Hepatocyte (in vitro differentiated cells): ENCODE measurements at regions not wholly inside any gene's neighbourhood (a gene's known extent, or its start where the extent isn't known, plus 50 kb on each side); places are given as distances from the start of the nearest gene placed in this dataset.

Experiments
- DNase-seq: peaks from one replicate; pipeline ENCODE4 v3.0.0-alpha.2; 2016; ENCODE audit warnings: low spot score
- H2AFZ ChIP-seq: fragments of 200-600 bp; sonication (generic); 2 replicates; pipeline ENCODE4 v1.6.0; 2016; ENCODE audit warnings: antibody characterized with exemption, mild to moderate bottlenecking
- H3K27ac ChIP-seq: fragments of 200-600 bp; sonication (generic); 2 replicates; pipeline ENCODE4 v1.5.1; 2016; ENCODE audit warnings: mild to moderate bottlenecking
- H3K27me3 ChIP-seq: fragments of 200-600 bp; sonication (generic); 2 replicates; pipeline ENCODE4 v1.6.1; 2016
- H3K36me3 ChIP-seq: fragments of 200-600 bp; sonication (generic); replicated peaks from 2 replicates; pipeline ENCODE4 v1.5.1; 2016; ENCODE audit warnings: low read depth; ENCODE audit not compliant: insufficient read depth
- H3K4me1 ChIP-seq: fragments of 200-600 bp; sonication (generic); 2 replicates; pipeline ENCODE4 v1.5.1; 2016; ENCODE audit warnings: mild to moderate bottlenecking, moderate library complexity; ENCODE audit not compliant: insufficient read depth
- H3K4me2 ChIP-seq: fragments of 200-600 bp; sonication (generic); 2 replicates; pipeline ENCODE4 v1.6.0; 2016
- H3K4me3 ChIP-seq: fragments of 200-600 bp; sonication (generic); 2 replicates; pipeline ENCODE4 v1.5.1; 2016; ENCODE audit warnings: mild to moderate bottlenecking
- H3K79me2 ChIP-seq: fragments of 200-600 bp; sonication (generic); 2 replicates; pipeline ENCODE4 v1.6.0; 2017; ENCODE audit warnings: mild to moderate bottlenecking
- H3K9me2 ChIP-seq: fragments of 200-600 bp; sonication (generic); replicated peaks from 2 replicates; pipeline ENCODE4 v1.6.0; 2017; ENCODE audit warnings: mild to moderate bottlenecking; ENCODE audit not compliant: insufficient read depth
- H3K9me3 ChIP-seq: fragments of 200-600 bp; sonication (generic); 2 replicates; pipeline ENCODE4 v1.5.1; 2016; ENCODE audit warnings: low read depth, mild to moderate bottlenecking
- H4K20me1 ChIP-seq: fragments of 200-600 bp; sonication (generic); 2 replicates; pipeline ENCODE4 v1.6.0; 2016; ENCODE audit warnings: mild to moderate bottlenecking; ENCODE audit not compliant: insufficient read depth, poor library complexity, severe bottlenecking
- EZH2 ChIP-seq: fragments of 200-600 bp; sonication (generic); IDR thresholded peaks from 2 replicates; pipeline ENCODE4 v1.6.1; 2016; ENCODE audit warnings: antibody characterized with exemption, mild to moderate bottlenecking, borderline replicate concordance
- EZH2phosphoT487 ChIP-seq: fragments of 200-600 bp; sonication (generic); IDR thresholded peaks from one replicate; pipeline ENCODE4 v1.6.1; 2018; ENCODE audit warnings: antibody characterized with exemption, mild to moderate bottlenecking, low read depth, moderate library complexity; ENCODE audit not compliant: unreplicated experiment, severe bottlenecking
- WGBS: methylation state at CpG from one replicate; pipeline ENCODE4 v1.1.6; 2016; ENCODE audit warnings: low lambda C conversion rate; ENCODE audit errors: missing lambda C conversion rate; 5-methylcytosine and 5-hydroxymethylcytosine counted together
- TF ChIP-seq, protein P1 (sequence below): fragments of 200-600 bp; sonication (generic); IDR thresholded peaks from 2 replicates; pipeline ENCODE4 v1.5.1; 2016; ENCODE audit warnings: antibody characterized with exemption, mild to moderate bottlenecking; ENCODE audit not compliant: poor library complexity

DNA sequence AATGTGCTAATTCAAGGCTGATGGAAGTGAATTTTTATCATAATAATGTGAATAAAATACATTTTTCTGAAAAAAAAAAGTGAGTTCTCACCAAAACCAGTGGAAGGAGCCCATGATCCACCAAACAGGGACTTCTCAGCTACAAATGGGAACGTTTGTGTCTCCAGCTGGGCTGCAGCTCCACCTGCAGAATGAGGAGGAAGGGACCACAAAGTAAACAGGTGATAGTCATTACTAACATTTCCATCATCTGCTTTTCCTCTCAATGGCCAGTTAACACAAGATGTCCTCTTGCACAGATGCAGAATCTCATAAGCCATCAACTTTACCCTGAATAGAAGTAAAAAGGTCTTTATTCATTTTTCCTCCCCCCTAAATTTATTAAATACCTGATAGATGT is 246.2 kb downstream of the MRPL39 start:
- Histone ChIP-seq H3K4me3 (no peak overlapping the region), H4K20me1 (no peaks in the 10 kb centered on the region), H3K4me1 (no peaks in the 10 kb centered on the region), H3K36me3 (no peaks in the 10 kb centered on the region), H3K4me2 (no peak overlapping the region), H2AFZ (no peak overlapping the region), H3K9me3 (no peaks in the 10 kb centered on the region), H3K27ac (no peak overlapping the region), H3K27me3 (no peaks in the 10 kb centered on the region), H3K9me2 (no peaks in the 10 kb centered on the region), H3K79me2 (no peaks in the 10 kb centered on the region)
- WGBS, result 30% methylated on average over 1 of the region's 1 CpG
- DNase-seq, result no peak
- TF ChIP-seq, protein P1, sequence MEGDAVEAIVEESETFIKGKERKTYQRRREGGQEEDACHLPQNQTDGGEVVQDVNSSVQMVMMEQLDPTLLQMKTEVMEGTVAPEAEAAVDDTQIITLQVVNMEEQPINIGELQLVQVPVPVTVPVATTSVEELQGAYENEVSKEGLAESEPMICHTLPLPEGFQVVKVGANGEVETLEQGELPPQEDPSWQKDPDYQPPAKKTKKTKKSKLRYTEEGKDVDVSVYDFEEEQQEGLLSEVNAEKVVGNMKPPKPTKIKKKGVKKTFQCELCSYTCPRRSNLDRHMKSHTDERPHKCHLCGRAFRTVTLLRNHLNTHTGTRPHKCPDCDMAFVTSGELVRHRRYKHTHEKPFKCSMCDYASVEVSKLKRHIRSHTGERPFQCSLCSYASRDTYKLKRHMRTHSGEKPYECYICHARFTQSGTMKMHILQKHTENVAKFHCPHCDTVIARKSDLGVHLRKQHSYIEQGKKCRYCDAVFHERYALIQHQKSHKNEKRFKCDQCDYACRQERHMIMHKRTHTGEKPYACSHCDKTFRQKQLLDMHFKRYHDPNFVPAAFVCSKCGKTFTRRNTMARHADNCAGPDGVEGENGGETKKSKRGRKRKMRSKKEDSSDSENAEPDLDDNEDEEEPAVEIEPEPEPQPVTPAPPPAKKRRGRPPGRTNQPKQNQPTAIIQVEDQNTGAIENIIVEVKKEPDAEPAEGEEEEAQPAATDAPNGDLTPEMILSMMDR, result no peak
- no peak for TF ChIP-seq EZH2phosphoT487
- TF ChIP-seq EZH2, result no peak

DNA sequence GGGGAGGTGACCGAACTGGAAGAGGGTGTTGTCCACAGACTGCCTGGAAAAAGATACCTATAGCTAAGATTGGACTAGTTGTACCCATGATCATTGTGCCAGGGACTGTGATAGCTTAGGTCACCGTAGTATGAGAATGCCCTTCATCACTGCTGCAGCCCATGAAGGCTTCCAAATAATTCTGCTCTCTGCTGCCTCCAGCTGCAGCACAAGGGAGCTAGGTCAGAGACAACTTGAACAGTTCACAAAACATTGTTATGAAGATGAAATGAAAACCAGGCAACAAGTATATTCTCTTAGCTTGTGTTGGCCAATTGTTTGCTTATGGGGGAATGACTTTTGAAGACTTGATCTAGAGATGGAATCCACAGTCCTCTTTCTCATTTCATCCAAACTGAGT is 246.7 kb downstream of the MRPL39 start:
- Histone ChIP-seq H3K4me2 (no peak overlapping the region), H3K9me2 (no peaks in the 10 kb centered on the region), H3K9me3 (no peaks in the 10 kb centered on the region), H3K36me3 (no peaks in the 10 kb centered on the region), H3K4me1 (no peaks in the 10 kb centered on the region), H3K79me2 (no peaks in the 10 kb centered on the region), H3K27me3 (no peaks in the 10 kb centered on the region), H4K20me1 (no peaks in the 10 kb centered on the region), H3K4me3 (no peak overlapping the region), H2AFZ (no peak overlapping the region), H3K27ac (no peak overlapping the region)
- no peak for TF ChIP-seq EZH2phosphoT487
- no peak for TF ChIP-seq EZH2
- TF ChIP-seq, protein P1, result no peak
- no peak for DNase-seq
- 82% methylated on average over 2 of the region's 2 CpGs for WGBS

DNA sequence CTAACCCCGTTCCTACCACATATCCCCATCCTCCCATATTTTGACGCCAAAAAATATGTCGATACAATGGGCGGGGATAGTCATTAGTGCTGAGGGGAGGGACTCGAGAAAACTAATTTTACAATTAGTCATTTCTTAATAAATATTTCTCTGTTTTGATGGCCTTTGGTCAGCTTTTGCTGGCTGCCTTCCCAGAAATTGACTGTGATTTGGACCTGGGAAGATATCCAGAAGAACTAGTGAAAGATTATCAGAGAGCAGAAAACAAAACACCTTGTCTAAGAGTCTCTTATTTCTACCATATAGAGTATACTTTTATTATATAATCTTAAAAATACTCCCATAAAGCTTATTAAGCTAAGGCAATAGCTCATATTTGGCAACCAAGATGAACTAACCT is 247.6 kb downstream of the MRPL39 start:
- Histone ChIP-seq H3K4me1 (no peaks in the 10 kb centered on the region), H3K9me3 (no peaks in the 10 kb centered on the region), H3K79me2 (no peaks in the 10 kb centered on the region), H2AFZ (no peak overlapping the region), H3K4me3 (no peak overlapping the region), H4K20me1 (no peaks in the 10 kb centered on the region), H3K27ac (no peak overlapping the region), H3K36me3 (no peaks in the 10 kb centered on the region), H3K27me3 (no peaks in the 10 kb centered on the region), H3K4me2 (no peak overlapping the region), H3K9me2 (no peaks in the 10 kb centered on the region)
- DNase-seq, result no peak
- 89% methylated on average over 5 of the region's 5 CpGs for WGBS
- TF ChIP-seq, protein P1, result no peak
- TF ChIP-seq EZH2 (no peak), EZH2phosphoT487 (no peak)

DNA sequence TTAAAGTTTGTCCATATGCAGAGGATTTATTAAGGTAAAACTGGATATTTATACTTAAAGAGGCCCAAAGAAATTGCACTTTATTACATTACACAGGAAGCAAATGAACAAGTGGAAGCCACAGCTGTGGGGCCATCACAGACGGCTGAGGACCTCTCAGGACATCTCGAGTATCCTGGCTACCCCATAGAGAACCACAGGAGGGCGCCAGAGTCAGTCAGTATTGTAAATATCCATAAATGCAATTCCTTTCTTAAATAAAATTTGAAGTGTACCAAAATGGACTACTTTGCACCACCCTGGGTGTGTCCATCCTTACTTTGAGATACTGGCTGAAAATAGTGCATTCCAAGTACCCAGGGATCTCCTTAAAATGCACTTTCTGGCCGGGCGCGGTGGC is 257.2 kb downstream of the MRPL39 start:
- 69% methylated on average over 6 of the region's 6 CpGs for WGBS

More for the DNA sequence above, 257.2 kb downstream of the MRPL39 start:
- Histone ChIP-seq H4K20me1 (no peaks in the 10 kb centered on the region), H3K36me3 (no peaks in the 10 kb centered on the region), H3K4me3 (no peak overlapping the region), H3K27ac (no peak overlapping the region), H3K9me3 (no peaks in the 10 kb centered on the region), H3K9me2 (no peaks in the 10 kb centered on the region), H2AFZ (no peak overlapping the region), H3K4me2 (no peak overlapping the region), H3K4me1 (no peaks in the 10 kb centered on the region), H3K27me3 (no peaks in the 10 kb centered on the region), H3K79me2 (no peaks in the 10 kb centered on the region)
- TF ChIP-seq EZH2, result no peak
- TF ChIP-seq, protein P1, result peak; percentile 22
- DNase-seq, result peak; percentile 12
